ENCODE measurements at regions not wholly inside any gene's neighbourhood (a gene's known extent, or its start where the extent isn't known, plus 50 kb on each side); places are given as distances from the start of the nearest gene placed in this dataset.

GRCh38 chr5:154686490-154686889 lies 68.7 kb upstream of the LARP1 start:
- TF ChIP-seq POLR2A (IDR thresholded peaks at IDR 0.05; ENCODE audit: low read depth, low read length) (no peak), POLR2AphosphoS5 (IDR thresholded peaks at IDR 0.05; ENCODE audit: low read depth, low read length) (no peak), TAF1 (IDR thresholded peaks at IDR 0.05; ENCODE audit: borderline replicate concordance, low read depth, low read length) (no peak)

Measured in GM12892 (cell line).